H1 (cell line): ENCODE measurements at regions not wholly inside any gene's neighbourhood (a gene's known extent, or its start where the extent isn't known, plus 50 kb on each side); places are given as distances from the start of the nearest gene placed in this dataset.

Experiments
- NRF1 ChIP-seq: IDR thresholded peaks from 2 replicates; pipeline ENCODE4 v1.6.1; 2011; ENCODE audit warnings: mild to moderate bottlenecking, low read depth, low read length, improper control_type of control experiment
- TF ChIP-seq, protein P1 (sequence below): fragments of 300-600 bp; sonication (generic); IDR thresholded peaks from 2 replicates; pipeline ENCODE4 v1.7.1; 2012; ENCODE audit warnings: low read length, moderate library complexity, mild to moderate bottlenecking, inconsistent platforms; ENCODE audit not compliant: insufficient replicate concordance

DNA sequence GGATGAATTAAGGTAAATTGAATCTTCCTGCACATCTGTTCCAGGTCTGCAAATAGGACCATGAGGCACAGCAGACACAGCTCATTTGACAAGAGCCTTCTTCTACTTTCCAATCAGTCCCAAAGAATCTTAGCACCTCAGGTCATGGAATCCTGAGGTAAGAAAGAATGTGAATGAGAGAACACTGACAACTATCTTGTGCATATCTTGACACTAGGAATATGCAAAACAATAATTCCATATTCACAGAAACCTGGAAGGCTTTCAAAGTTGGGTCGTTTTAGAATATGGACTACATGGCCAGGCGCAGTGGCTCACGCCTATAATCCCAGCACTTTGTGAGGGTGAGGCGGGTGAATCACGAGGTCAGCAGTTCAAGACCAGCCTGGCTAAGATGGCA, 1009.4 kb upstream of the GOT2 start (continued):
- TF ChIP-seq NRF1 = no peak
- TF ChIP-seq, protein P1, sequence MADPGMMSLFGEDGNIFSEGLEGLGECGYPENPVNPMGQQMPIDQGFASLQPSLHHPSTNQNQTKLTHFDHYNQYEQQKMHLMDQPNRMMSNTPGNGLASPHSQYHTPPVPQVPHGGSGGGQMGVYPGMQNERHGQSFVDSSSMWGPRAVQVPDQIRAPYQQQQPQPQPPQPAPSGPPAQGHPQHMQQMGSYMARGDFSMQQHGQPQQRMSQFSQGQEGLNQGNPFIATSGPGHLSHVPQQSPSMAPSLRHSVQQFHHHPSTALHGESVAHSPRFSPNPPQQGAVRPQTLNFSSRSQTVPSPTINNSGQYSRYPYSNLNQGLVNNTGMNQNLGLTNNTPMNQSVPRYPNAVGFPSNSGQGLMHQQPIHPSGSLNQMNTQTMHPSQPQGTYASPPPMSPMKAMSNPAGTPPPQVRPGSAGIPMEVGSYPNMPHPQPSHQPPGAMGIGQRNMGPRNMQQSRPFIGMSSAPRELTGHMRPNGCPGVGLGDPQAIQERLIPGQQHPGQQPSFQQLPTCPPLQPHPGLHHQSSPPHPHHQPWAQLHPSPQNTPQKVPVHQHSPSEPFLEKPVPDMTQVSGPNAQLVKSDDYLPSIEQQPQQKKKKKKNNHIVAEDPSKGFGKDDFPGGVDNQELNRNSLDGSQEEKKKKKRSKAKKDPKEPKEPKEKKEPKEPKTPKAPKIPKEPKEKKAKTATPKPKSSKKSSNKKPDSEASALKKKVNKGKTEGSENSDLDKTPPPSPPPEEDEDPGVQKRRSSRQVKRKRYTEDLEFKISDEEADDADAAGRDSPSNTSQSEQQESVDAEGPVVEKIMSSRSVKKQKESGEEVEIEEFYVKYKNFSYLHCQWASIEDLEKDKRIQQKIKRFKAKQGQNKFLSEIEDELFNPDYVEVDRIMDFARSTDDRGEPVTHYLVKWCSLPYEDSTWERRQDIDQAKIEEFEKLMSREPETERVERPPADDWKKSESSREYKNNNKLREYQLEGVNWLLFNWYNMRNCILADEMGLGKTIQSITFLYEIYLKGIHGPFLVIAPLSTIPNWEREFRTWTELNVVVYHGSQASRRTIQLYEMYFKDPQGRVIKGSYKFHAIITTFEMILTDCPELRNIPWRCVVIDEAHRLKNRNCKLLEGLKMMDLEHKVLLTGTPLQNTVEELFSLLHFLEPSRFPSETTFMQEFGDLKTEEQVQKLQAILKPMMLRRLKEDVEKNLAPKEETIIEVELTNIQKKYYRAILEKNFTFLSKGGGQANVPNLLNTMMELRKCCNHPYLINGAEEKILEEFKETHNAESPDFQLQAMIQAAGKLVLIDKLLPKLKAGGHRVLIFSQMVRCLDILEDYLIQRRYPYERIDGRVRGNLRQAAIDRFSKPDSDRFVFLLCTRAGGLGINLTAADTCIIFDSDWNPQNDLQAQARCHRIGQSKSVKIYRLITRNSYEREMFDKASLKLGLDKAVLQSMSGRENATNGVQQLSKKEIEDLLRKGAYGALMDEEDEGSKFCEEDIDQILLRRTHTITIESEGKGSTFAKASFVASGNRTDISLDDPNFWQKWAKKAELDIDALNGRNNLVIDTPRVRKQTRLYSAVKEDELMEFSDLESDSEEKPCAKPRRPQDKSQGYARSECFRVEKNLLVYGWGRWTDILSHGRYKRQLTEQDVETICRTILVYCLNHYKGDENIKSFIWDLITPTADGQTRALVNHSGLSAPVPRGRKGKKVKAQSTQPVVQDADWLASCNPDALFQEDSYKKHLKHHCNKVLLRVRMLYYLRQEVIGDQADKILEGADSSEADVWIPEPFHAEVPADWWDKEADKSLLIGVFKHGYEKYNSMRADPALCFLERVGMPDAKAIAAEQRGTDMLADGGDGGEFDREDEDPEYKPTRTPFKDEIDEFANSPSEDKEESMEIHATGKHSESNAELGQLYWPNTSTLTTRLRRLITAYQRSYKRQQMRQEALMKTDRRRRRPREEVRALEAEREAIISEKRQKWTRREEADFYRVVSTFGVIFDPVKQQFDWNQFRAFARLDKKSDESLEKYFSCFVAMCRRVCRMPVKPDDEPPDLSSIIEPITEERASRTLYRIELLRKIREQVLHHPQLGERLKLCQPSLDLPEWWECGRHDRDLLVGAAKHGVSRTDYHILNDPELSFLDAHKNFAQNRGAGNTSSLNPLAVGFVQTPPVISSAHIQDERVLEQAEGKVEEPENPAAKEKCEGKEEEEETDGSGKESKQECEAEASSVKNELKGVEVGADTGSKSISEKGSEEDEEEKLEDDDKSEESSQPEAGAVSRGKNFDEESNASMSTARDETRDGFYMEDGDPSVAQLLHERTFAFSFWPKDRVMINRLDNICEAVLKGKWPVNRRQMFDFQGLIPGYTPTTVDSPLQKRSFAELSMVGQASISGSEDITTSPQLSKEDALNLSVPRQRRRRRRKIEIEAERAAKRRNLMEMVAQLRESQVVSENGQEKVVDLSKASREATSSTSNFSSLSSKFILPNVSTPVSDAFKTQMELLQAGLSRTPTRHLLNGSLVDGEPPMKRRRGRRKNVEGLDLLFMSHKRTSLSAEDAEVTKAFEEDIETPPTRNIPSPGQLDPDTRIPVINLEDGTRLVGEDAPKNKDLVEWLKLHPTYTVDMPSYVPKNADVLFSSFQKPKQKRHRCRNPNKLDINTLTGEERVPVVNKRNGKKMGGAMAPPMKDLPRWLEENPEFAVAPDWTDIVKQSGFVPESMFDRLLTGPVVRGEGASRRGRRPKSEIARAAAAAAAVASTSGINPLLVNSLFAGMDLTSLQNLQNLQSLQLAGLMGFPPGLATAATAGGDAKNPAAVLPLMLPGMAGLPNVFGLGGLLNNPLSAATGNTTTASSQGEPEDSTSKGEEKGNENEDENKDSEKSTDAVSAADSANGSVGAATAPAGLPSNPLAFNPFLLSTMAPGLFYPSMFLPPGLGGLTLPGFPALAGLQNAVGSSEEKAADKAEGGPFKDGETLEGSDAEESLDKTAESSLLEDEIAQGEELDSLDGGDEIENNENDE = no peak
